Ecto neural progenitor cell (in vitro differentiated cells): ENCODE measurements at regions not wholly inside any gene's neighbourhood (a gene's known extent, or its start where the extent isn't known, plus 50 kb on each side); places are given as distances from the start of the nearest gene placed in this dataset.

ENCODE experiments used
- DNase-seq: peaks from one replicate; pipeline ENCODE4 v3.0.0-alpha.2; 2018; ENCODE audit warnings: low spot score

GRCh38 chr13:83332751-83333150 is 549.5 kb downstream of the SLITRK1 start:
- DNase-seq: no peak

GRCh38 chr13:83327091-83327490 is 555.2 kb downstream of the SLITRK1 start:
- no peak for DNase-seq

DNA sequence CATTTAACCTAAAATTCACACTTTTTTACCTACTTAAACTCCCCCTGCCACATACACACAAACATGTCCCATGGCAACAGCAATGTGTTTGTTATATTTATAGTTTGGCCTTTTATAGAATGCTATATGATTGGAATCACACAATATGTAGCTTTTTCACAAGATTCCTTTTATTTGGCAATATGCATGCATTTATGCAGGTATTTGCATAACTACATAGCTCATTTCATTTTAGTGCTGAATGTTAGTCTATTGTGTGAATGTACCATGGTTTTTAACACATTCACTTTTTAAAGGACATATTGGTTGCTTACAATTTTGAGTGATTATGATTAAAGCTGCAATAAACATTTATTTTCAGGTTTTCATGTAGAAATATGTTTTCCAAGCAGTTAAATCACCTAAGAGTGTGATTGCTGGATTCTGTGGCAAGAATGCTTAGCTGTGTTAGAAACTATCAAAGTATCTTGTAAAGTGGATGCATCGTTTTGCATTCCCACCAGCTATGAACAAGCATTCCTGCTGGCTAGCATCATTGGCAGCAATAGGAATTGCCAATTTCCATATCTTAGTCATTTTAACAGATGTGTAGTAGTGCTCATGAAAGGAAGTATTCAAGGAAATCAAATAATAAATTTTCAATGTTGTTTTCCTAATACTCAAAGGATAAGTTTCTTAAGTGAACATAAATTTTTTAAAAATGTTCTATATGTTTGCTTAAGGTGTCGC is 557.0 kb downstream of the SLITRK1 start:
- no peak for DNase-seq

- no peak for DNase-seq
Observed at GRCh38 chr13:83311886-83312577, 570.2 kb downstream of the SLITRK1 start.

DNA sequence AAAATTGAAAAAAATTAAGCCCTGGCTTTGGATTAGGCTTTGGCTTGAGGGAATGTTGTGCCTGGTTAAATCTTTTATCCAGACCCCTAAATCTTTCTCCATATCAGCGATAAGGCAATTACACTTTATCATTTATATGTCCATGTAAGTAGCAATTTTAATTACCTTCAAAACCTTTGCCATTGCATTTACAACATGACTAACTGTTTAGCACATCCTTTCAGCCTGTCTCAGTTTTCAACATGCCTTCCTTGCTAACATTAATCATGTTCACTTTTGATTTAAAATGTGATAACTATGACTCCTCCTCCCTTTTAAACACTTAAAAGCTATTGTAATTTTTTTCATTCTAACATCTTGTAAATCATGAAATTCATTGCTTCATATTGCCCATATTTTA is 583.7 kb downstream of the SLITRK1 start:
- no peak for DNase-seq

DNA sequence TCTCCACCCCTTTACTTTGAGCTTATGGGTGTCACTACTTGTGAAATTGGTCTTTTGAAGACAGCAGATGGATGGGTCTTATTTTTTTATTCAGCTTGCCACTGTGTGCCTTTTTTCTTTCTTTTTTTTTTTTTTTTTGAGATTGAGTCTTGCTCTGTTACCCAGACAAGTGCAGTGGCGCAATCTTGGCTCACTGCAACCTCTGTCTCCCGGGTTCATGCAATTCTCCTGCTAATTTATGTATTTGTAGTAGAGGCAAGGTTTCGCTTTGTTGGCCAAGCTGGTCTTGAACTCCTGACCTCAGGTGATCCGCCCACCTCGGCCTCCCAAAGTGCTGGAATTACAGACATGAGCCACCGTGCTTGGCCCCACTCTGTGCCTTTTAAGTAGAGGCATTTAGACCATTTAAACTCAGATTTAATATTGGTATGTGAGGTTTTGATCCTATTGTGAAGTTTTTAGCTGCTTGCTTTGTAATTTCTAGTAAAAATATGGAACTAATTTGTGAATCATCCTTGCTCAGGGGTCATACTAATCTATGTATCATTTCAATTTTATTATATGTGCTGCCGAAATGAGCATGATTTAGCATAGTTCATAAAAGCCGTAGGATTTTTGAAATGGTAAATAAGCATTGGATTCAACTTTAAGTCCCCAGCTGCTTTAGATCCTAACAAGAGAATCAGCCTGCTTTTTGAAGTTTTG is 584.5 kb downstream of the SLITRK1 start:
- DNase-seq: no peak

DNA sequence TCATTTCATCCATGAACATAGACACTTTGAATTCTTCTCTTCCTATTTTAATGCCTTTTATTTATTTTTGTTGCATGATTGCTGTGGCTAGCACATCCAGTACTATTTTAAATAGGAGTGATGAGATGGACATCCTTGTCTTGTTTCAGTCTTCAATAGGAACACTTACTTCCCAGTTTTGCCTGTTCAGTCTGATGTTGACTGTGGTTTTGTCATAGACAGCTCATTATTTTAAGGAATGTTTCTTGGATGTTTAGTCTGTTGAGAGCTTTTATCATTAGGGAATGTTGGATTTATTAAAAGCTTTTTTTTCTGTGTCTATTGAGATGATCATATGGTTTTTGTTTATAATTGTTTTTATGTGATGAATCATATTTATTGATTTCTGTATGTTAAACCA is 586.6 kb downstream of the SLITRK1 start:
- no peak for DNase-seq

DNA sequence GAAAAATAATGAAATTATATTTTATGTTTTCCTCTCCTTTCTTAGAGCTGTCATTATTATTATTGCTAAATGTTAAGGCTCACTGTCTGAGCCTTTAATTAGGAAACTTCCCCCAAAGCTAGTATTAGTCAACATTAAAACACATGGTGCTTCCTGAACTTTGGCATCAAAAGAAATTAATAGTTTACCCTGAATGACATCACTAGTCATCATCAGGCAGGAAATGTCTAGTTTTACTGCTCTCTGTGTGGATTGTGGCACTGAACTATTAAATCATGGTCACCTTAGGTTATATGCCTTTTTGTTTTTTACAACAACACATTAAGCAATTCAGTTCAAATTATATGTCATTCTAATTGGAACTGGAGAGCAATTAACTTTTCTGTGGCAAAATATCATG is 595.5 kb downstream of the SLITRK1 start:
- DNase-seq: no peak

GRCh38 chr13:83281654-83282053 is 600.6 kb downstream of the SLITRK1 start:
- DNase-seq: no peak

DNA sequence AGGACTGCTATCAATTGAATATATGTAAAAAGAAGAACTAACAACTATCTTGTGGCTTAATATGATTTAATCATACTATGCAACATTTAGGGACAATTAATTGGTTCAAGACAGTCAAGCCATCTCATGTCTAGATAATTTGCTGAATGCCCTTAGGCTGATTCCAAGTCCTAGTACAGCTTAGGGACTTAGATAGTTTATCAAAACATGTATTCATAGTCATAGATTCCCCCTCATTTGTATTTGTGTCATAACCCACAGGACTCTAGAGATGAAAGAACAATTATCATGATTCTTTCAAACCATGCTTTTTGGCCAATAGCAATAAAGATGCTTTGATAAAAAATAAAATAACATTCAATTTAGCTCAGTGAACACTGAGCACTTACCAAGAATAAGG is 607.6 kb downstream of the SLITRK1 start:
- DNase-seq: no peak

GRCh38 chr13:83272652-83273240 is 609.5 kb downstream of the SLITRK1 start:
- no peak for DNase-seq

DNA sequence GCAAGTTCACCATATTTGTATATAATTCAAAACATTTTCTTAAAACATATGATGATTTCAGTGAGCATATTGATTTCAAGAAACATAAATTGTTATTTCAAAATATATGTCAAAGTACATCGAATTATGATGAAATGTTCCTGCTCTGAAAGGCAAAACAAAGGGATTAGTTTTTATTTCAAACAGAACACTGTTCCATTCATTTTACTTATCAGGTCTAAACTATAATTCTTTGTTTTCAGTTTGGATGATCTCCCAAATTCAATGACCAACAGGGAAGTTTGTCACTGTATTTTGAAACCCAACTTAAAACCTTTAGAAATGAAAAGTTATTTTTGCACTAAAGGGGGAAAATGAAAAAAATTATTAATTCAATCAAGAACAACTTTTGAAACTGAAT is 610.2 kb downstream of the SLITRK1 start:
- no peak for DNase-seq

DNA sequence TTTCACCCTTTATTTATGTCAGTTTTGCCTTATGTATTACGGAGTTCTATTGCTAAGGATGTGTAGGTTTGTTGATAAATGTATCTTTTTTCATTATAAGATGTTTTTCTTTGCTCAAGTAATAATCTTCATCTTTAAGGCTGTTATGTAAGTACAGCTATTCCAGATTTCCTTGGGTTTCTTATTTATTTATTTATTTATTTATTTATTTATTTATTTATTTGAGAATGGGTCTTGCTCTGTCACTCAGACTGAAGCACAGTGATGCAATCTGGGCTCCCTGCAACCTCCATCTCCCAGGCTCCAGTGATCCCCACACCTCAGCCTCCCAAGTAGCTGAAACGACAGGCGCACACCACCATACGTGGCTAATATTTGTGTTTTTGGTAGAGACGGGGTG is 617.0 kb downstream of the SLITRK1 start:
- no peak for DNase-seq

DNA sequence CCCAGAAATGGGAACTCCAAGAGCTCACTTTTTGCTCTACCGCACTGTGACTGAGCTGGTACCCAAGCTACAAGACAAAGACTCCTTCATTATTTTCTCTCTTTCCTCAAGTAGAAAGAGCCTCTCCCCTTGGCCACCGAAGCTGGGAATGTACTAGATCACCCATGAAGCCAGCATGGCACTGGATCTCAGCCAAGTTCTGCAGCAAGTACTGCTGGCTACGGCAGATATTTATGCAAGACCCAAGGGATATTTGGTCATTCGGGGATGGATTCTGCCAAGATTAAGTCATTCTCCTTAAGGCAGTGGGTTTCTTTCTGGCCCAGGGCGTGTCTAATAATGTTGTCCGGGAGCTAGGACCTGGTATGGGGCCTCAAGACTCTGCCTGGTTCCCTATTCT is 633.5 kb downstream of the SLITRK1 start:
- DNase-seq: no peak

GRCh38 chr13:83232626-83233025 is 649.6 kb downstream of the SLITRK1 start:
- no peak for DNase-seq

- DNase-seq: no peak
Observed at GRCh38 chr13:83229574-83230305, 652.5 kb downstream of the SLITRK1 start.

- no peak for DNase-seq
Observed at GRCh38 chr13:83223546-83223945, 658.7 kb downstream of the SLITRK1 start.

- no peak for DNase-seq
Observed at GRCh38 chr13:83221813-83222241, 660.4 kb downstream of the SLITRK1 start.

- no peak for DNase-seq
Observed at GRCh38 chr13:83221256-83221655, 661.0 kb downstream of the SLITRK1 start.

- DNase-seq: no peak
Observed at GRCh38 chr13:83220241-83220640, 662.0 kb downstream of the SLITRK1 start.

GRCh38 chr13:83219832-83220231 is 662.4 kb downstream of the SLITRK1 start:
- no peak for DNase-seq
